ENCODE measurements at regions not wholly inside any gene's neighbourhood (a gene's known extent, or its start where the extent isn't known, plus 50 kb on each side); places are given as distances from the start of the nearest gene placed in this dataset.

- DNase-seq = no peak
- H3K4me3 Mint-ChIP-seq = no peak overlapping the region
- no peaks in the 10 kb centered on the region for H3K27me3 Mint-ChIP-seq
- no peak overlapping the region for H3K27ac Mint-ChIP-seq
- CTCF ChIA-PET = no interaction called here
- no peaks in the 10 kb centered on the region for H3K36me3 Mint-ChIP-seq
- intact Hi-C loops (cut with micrococcal nuclease) = no loop called here
- POLR2A ChIA-PET = no interaction called here
- no peaks in the 10 kb centered on the region for H3K4me1 Mint-ChIP-seq (ENCODE audit: low read depth)
- H3K9me3 Mint-ChIP-seq = peaks cover 19% of the 10 kb centered on the region
These were observed 1093.6 kb downstream of the IGSF11 start for GRCh38 chr3:117941015-117941414.

GRCh38 chr3:117941756-117942155 lies 1092.9 kb downstream of the IGSF11 start:
- no peaks in the 10 kb centered on the region for H3K27me3 Mint-ChIP-seq
- H3K9me3 Mint-ChIP-seq = peaks cover 19% of the 10 kb centered on the region
- H3K4me3 Mint-ChIP-seq = no peak overlapping the region
- ChIA-PET POLR2A (no interaction called here), CTCF (no interaction called here)
- intact Hi-C loops (cut with micrococcal nuclease) = no loop called here
- no peak overlapping the region for H3K27ac Mint-ChIP-seq
- H3K36me3 Mint-ChIP-seq = no peaks in the 10 kb centered on the region
- no peaks in the 10 kb centered on the region for H3K4me1 Mint-ChIP-seq (ENCODE audit: low read depth)
- DNase-seq = no peak

GRCh38 chr3:117954131-117954530 lies 1080.5 kb downstream of the IGSF11 start:
- no peak for DNase-seq

GRCh38 chr3:117955196-117955595 lies 1079.5 kb downstream of the IGSF11 start:
- Mint-ChIP-seq H3K27ac (no peak overlapping the region), H3K36me3 (no peaks in the 10 kb centered on the region), H3K4me1 (ENCODE audit: low read depth) (no peaks in the 10 kb centered on the region), H3K9me3 (peaks cover 6% of the 10 kb centered on the region), H3K4me3 (no peak overlapping the region), H3K27me3 (no peaks in the 10 kb centered on the region)
- CTCF ChIA-PET = no interaction called here
- intact Hi-C loops (cut with micrococcal nuclease) = no loop called here
- no peak for DNase-seq
- POLR2A ChIA-PET = interaction anchor here (0.7 kb wide), 1 partner anchor 514 kb away, joined by 5 read pairs; no protein-coding TSS in a partner anchor

More at GRCh38 chr3:117954131-117954530, 1080.5 kb downstream of the IGSF11 start:
- ChIA-PET POLR2A (no interaction called here), CTCF (no interaction called here)
- H3K9me3 Mint-ChIP-seq = peaks cover 7% of the 10 kb centered on the region
- no peaks in the 10 kb centered on the region for H3K36me3 Mint-ChIP-seq
- no peak overlapping the region for H3K27ac Mint-ChIP-seq
- intact Hi-C loops (cut with micrococcal nuclease) = no loop called here
- no peaks in the 10 kb centered on the region for H3K4me1 Mint-ChIP-seq (ENCODE audit: low read depth)
- H3K27me3 Mint-ChIP-seq = no peaks in the 10 kb centered on the region
- H3K4me3 Mint-ChIP-seq = no peak overlapping the region

GRCh38 chr3:117958027-117958426 lies 1076.6 kb downstream of the IGSF11 start:
- H3K4me1 Mint-ChIP-seq (ENCODE audit: low read depth) = no peaks in the 10 kb centered on the region
- no peaks in the 10 kb centered on the region for H3K27me3 Mint-ChIP-seq
- peaks cover 6% of the 10 kb centered on the region for H3K9me3 Mint-ChIP-seq
- ChIA-PET CTCF (no interaction called here), POLR2A (no interaction called here)
- no peaks in the 10 kb centered on the region for H3K36me3 Mint-ChIP-seq
- H3K4me3 Mint-ChIP-seq = no peak overlapping the region
- intact Hi-C loops (cut with micrococcal nuclease) = no loop called here
- DNase-seq = no peak
- H3K27ac Mint-ChIP-seq = no peak overlapping the region

- DNase-seq = no peak
- Mint-ChIP-seq H3K36me3 (no peaks in the 10 kb centered on the region), H3K4me1 (ENCODE audit: low read depth) (no peaks in the 10 kb centered on the region), H3K27ac (no peak overlapping the region), H3K27me3 (no peaks in the 10 kb centered on the region), H3K9me3 (peaks cover 4% of the 10 kb centered on the region), H3K4me3 (no peak overlapping the region)
- ChIA-PET POLR2A (no interaction called here), CTCF (no interaction called here)
- intact Hi-C loops (cut with micrococcal nuclease) = no loop called here
These were observed 1071.9 kb downstream of the IGSF11 start for GRCh38 chr3:117962750-117963149.

- H3K9me3 Mint-ChIP-seq = peaks cover 2% of the 10 kb centered on the region
- ChIA-PET CTCF (no interaction called here), POLR2A (no interaction called here)
- intact Hi-C loops (cut with micrococcal nuclease) = no loop called here
- H3K36me3 Mint-ChIP-seq = no peaks in the 10 kb centered on the region
- DNase-seq = no peak
- H3K27me3 Mint-ChIP-seq = no peaks in the 10 kb centered on the region
- no peak overlapping the region for H3K27ac Mint-ChIP-seq
- no peak overlapping the region for H3K4me3 Mint-ChIP-seq
- H3K4me1 Mint-ChIP-seq (ENCODE audit: low read depth) = no peaks in the 10 kb centered on the region
These were observed 1070.8 kb downstream of the IGSF11 start for GRCh38 chr3:117963858-117964257.

- Mint-ChIP-seq H3K36me3 (no peaks in the 10 kb centered on the region), H3K4me1 (ENCODE audit: low read depth) (no peaks in the 10 kb centered on the region), H3K4me3 (no peak overlapping the region), H3K9me3 (peaks cover 2% of the 10 kb centered on the region), H3K27me3 (no peaks in the 10 kb centered on the region), H3K27ac (no peak overlapping the region)
- CTCF ChIA-PET = no interaction called here
- DNase-seq = no peak
- intact Hi-C loops (cut with micrococcal nuclease) = no loop called here
- POLR2A ChIA-PET = no interaction called here
These were observed 1069.8 kb downstream of the IGSF11 start for GRCh38 chr3:117964814-117965213.

GRCh38 chr3:117977504-117978228 lies 1057.0 kb downstream of the IGSF11 start:
- H3K9me3 Mint-ChIP-seq = peaks cover 2% of the 10 kb centered on the region
- H3K4me1 Mint-ChIP-seq (ENCODE audit: low read depth) = no peaks in the 10 kb centered on the region
- DNase-seq = no peak
- intact Hi-C loops (cut with micrococcal nuclease) = no loop called here
- H3K27me3 Mint-ChIP-seq = no peaks in the 10 kb centered on the region
- H3K4me3 Mint-ChIP-seq = no peak overlapping the region
- ChIA-PET POLR2A (no interaction called here), CTCF (no interaction called here)
- H3K27ac Mint-ChIP-seq = no peak overlapping the region
- no peaks in the 10 kb centered on the region for H3K36me3 Mint-ChIP-seq

- no peaks in the 10 kb centered on the region for H3K36me3 Mint-ChIP-seq
- ChIA-PET CTCF (no interaction called here), POLR2A (no interaction called here)
- no peak for DNase-seq
- peaks cover 2% of the 10 kb centered on the region for H3K9me3 Mint-ChIP-seq
- intact Hi-C loops (cut with micrococcal nuclease) = no loop called here
- H3K4me1 Mint-ChIP-seq (ENCODE audit: low read depth) = no peaks in the 10 kb centered on the region
- no peak overlapping the region for H3K4me3 Mint-ChIP-seq
- H3K27me3 Mint-ChIP-seq = no peaks in the 10 kb centered on the region
- no peak overlapping the region for H3K27ac Mint-ChIP-seq
These were observed 1055.2 kb downstream of the IGSF11 start for GRCh38 chr3:117979466-117979865.

GRCh38 chr3:117987256-117987655 lies 1047.4 kb downstream of the IGSF11 start:
- Mint-ChIP-seq H3K27ac (no peak overlapping the region), H3K4me1 (ENCODE audit: low read depth) (no peaks in the 10 kb centered on the region), H3K9me3 (no peaks in the 10 kb centered on the region), H3K4me3 (no peak overlapping the region), H3K27me3 (no peaks in the 10 kb centered on the region), H3K36me3 (no peaks in the 10 kb centered on the region)
- CTCF ChIA-PET = interaction anchor here (0.5 to 1.6 kb wide), 2 partner anchors 10 to 1157 kb away, joined by 3 to 7 read pairs; no protein-coding TSS in a partner anchor
- intact Hi-C loops (cut with micrococcal nuclease) = no loop called here
- POLR2A ChIA-PET = no interaction called here
- no peak for DNase-seq

- CTCF ChIA-PET = no interaction called here
These were observed 1044.7 kb downstream of the IGSF11 start for GRCh38 chr3:117989982-117990381.

GRCh38 chr3:117990627-117991026 lies 1044.0 kb downstream of the IGSF11 start:
- POLR2A ChIA-PET = no interaction called here
- Mint-ChIP-seq H3K9me3 (no peaks in the 10 kb centered on the region), H3K36me3 (no peaks in the 10 kb centered on the region), H3K4me3 (no peak overlapping the region), H3K4me1 (ENCODE audit: low read depth) (no peaks in the 10 kb centered on the region), H3K27ac (no peak overlapping the region), H3K27me3 (no peaks in the 10 kb centered on the region)
- CTCF ChIA-PET = no interaction called here
- intact Hi-C loops (cut with micrococcal nuclease) = loop anchor here (10.0 kb wide), 1 partner anchor 1126 kb away; no protein-coding TSS in a partner anchor
- DNase-seq = no peak

More at GRCh38 chr3:117989982-117990381, 1044.7 kb downstream of the IGSF11 start:
- Mint-ChIP-seq H3K4me1 (ENCODE audit: low read depth) (no peaks in the 10 kb centered on the region), H3K9me3 (no peaks in the 10 kb centered on the region), H3K36me3 (no peaks in the 10 kb centered on the region), H3K4me3 (no peak overlapping the region), H3K27ac (no peak overlapping the region), H3K27me3 (no peaks in the 10 kb centered on the region)
- intact Hi-C loops (cut with micrococcal nuclease) = loop anchor here (10.0 kb wide), 1 partner anchor 1125 kb away; no protein-coding TSS in a partner anchor
- POLR2A ChIA-PET = no interaction called here
- DNase-seq = no peak
